ENCODE measurements at regions not wholly inside any gene's neighbourhood (a gene's known extent, or its start where the extent isn't known, plus 50 kb on each side); places are given as distances from the start of the nearest gene placed in this dataset.

GRCh38 chr13:97520866-97521265 lies 86.9 kb downstream of the RAP2A start:
- TF ChIP-seq CTCF (IDR thresholded peaks at IDR 0.05; ENCODE audit: insufficient read depth, low read depth, low read length) (no peak), EZH2 (IDR thresholded peaks at IDR 0.05; ENCODE audit: insufficient read depth, low read length) (no peak)
